GM21619 (cell line): ENCODE measurements at regions not wholly inside any gene's neighbourhood (a gene's known extent, or its start where the extent isn't known, plus 50 kb on each side); places are given as distances from the start of the nearest gene placed in this dataset.
"Not testable (repeated sequence)": the region's sequence is repeated elsewhere in the genome, so short reads cannot be mapped to it uniquely, and the experiment has no call there.

Source experiments
- ATAC-seq: cut with Tn5 transposase; IDR thresholded peaks from one replicate; pipeline ENCODE4 v1.9.1; 2021; ENCODE audit not compliant: unreplicated experiment

DNA sequence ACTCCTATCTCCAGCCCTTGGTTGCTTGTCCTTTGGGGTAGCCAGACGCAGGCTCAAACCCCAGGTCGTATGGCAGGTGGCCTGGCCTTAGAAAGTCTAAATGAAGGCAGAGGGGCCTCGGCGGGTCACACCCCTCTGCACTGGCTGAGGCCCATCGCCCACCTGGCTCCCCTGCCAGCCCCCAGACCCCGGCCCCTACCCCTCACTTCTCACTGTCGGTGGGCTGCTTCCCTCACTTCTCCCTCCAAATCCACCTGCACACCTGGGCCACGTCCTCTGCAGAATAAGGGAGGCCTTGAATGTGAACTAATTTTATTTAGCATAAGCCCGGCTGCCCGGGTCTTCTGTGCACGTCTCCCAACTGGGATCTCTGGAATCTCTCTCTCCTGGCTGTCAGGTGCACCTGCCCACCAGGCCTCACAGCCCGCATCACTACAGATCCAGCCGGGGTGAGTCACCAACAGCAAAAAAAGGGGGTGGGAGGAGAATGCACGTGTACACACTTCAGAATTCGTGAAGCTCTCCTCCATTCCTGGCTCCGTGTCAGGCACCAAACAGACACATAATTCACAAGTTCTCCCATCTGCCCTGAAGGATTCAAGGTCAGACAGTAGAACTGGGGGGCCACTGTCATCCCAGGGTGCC is 107.5 kb upstream of the SIM2 start:
- no peak for ATAC-seq

GRCh38 chr21:36596174-36596573 is 102.7 kb upstream of the SIM2 start:
- no peak for ATAC-seq

DNA sequence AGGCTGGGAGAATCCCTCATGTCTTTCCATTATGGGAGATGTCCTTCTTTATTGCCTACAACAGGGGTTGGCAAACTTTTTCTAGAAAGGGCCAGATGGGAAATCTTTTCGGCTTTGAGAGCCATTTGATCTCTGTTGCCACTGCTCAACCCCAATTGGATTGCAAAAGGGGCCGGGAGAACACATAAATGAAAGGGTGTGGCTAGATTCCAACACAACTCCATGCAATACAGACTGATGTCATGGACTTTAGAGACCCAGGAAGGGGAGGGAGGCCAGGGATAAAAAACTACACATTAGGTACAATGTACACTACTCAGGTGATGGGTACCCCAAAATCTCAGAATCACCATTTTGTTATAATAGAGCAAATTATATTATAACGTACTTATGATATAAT is 97.6 kb upstream of the SIM2 start:
- no peak for ATAC-seq

GRCh38 chr21:36602735-36603134 is 96.2 kb upstream of the SIM2 start:
- ATAC-seq: no peak

DNA sequence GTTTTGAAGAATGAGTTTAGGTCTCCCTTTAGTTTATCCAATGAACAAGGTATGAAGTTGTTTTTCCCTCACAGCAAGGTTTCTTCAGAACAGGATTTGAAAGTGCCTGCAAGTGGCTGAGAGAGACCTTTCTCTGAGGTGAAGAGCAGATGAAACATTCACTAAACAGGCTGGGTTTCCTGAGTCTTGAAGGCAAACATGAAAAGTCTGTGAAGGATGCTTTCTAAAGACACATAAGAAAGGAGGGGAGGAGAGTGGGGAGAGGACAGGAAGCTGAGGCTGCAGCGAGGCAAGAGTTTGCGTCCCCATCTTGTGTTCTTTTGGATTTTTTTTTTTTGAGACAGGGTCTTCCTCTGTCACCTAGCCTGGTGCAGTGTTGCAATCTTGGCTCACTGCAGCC is 95.7 kb upstream of the SIM2 start:
- no peak for ATAC-seq

GRCh38 chr21:36605426-36605825 is 93.5 kb upstream of the SIM2 start:
- ATAC-seq: no peak

DNA sequence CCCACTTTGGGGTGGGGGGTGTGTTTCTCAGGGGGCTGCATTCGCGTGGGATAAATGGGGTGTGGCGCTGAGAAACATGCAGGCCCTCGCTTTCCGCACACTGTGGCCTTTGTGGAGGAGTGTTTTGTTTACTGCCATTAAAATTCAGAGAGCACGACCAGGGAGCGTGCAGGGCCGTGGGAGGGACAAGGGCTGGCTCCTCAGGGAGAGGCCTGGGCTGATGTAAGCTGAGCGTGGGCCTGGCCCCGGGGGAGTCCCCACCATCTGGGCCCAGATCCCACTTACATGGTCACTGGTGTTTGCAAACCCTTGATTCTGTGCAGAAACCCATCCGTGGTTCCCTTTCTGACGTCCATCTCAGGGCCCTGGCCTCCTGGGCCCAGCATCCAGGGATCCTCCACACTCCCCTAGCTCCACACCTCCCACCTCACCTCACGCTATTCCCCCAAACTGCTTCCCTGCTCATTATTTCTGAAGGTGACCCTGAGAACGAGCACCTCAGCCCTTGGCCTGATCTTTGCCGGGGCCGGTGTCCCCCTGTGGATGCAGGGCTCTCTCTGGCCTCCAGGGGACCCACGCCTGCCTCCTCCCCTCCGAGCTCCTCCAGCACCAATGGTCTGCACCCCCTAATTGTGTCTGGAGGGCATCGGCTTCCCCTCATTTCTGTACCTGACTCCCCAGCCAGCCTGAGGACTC is 92.5 kb upstream of the SIM2 start:
- ATAC-seq: no peak

GRCh38 chr21:36606983-36607325 is 92.0 kb upstream of the SIM2 start:
- ATAC-seq: no peak

GRCh38 chr21:36608041-36608896 is 90.6 kb upstream of the SIM2 start:
- no peak for ATAC-seq

- no peak for ATAC-seq
Observed at GRCh38 chr21:36608897-36609225, 90.1 kb upstream of the SIM2 start.

- ATAC-seq: no peak
Observed at GRCh38 chr21:36609654-36610053, 89.3 kb upstream of the SIM2 start.

- no peak for ATAC-seq
Observed at GRCh38 chr21:36610201-36610600, 88.7 kb upstream of the SIM2 start.

DNA sequence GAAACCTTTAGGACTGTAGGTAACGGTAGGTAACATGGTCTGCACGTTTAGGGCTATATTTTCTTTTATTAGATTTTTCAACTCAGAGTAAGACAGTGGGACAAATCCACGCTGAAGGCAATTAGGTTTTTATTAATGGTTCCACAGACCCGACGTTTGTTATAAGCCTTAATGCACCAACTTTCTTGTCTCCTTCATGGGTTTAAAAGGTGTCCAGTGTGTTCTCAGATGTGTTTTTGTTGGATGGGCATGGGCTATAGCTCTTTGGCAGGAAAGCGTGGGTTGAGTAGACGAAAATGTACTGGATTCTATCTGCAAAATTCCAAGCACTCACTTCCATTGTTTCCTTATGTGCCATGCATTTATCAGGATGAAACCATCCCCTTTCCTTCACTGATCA is 88.0 kb upstream of the SIM2 start:
- no peak for ATAC-seq

DNA sequence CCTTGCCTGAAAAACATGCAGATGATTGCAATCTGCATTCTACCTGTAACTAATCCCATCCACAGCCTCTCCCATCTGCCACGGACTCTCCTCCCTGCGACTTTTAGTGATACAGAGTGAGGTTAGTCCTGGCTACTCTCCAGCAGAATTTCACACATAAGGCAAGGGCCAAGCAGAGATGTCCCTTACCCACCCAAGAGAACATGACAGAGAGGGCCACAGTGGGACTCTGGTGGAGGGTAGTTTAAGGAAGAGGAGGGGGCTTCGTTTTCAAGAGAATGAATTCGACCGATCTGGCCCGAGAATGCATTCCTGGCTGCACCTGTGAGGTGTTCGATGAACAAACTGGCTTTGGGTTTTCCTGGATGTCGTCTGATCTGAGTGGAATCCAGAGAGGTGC is 87.5 kb upstream of the SIM2 start:
- no peak for ATAC-seq

GRCh38 chr21:36613059-36613458 is 85.9 kb upstream of the SIM2 start:
- ATAC-seq: no peak

DNA sequence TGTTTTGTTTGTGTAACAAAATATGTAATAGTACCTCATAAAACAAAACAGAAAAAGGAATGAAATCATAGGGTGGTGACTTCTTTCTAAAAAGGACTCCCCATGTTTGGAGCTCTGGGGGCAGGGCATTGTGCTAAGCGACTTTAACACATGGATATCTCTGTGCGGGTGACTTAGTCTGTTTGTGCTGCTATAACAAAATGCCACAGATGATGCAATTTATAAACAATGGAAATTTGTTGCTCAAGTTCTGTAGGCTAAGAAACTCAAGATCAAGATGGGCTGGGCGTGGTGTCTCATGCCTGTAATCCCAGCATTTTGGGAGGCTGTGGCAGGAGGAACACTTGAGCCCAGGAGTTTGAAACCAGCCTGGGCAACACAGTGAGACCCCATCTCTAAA is 85.4 kb upstream of the SIM2 start:
- ATAC-seq: no peak

DNA sequence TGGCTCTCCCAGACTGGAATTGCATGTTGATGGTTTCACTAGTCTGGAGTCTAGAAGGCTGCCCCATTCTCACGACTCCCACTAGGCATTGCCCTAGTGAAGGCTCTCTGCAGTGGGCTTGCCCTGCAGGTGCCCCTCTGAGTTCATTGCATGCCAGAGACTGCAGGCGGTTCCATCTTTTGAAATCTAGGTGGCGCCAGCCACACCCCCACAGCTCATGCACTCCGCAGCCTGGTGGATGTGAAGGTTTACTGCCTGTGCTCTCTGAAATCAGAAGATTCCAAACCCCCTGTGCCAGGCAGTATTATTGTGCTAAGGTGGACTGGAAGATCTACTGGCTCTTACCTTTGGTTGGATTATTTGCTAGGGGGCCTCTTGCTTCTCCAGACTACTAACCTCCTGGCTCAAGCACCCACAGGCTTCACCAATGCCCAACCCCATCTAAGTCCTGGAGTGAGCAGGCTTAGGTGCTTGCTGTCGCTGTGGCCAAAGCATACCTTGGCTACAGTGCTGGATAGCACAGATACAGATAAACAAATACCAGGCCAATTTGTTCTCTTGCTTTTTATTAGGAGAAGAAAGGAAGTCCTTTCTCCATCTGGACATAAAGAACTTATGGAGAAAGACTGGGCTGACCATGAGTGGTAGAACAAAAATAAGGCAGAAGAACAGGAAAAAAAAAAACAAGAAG is 83.5 kb upstream of the SIM2 start:
- ATAC-seq: no peak

DNA sequence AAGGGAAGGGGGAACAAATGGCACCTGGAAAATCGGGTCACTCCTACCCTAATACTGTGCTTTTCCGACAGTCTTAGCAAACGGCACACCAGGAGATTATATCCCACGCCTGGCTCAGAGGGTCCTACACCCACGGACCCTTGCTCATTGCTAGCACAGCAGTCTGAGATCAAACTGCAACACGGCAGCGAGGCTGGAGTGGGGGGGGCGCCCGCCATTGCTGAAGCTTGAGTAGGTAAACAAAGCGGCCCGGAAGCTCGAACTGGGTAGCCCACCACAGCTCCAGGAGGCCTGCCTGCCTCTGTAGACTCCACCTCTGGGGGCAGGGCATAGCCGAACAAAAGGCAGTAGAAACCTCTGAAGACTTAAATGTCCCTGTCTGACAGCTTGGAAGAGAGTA is 82.1 kb upstream of the SIM2 start:
- ATAC-seq: not testable (repeated sequence)

GRCh38 chr21:36621794-36622193 is 77.1 kb upstream of the SIM2 start:
- ATAC-seq: not testable (repeated sequence)

- no peak for ATAC-seq
Observed at GRCh38 chr21:36624105-36624504, 74.8 kb upstream of the SIM2 start.

DNA sequence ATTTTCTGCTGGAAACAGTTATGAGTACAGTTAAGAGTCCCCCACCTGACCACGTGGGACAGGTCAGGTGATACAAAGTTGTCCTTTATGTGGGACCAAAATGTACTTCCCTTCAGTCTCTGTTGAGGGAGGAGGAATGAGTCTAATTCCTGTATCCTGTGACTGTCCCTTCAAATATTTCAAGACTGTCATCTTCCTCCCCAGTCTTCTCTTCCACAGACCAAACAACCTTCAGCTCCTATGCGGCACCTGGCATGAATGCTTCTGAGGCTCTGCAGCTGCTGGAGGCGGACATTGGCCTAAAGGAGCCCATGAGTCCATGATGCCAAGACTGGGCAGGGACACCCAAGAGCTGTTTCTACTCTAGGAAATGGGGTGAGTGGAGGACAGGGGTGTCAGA is 72.1 kb upstream of the SIM2 start:
- no peak for ATAC-seq

DNA sequence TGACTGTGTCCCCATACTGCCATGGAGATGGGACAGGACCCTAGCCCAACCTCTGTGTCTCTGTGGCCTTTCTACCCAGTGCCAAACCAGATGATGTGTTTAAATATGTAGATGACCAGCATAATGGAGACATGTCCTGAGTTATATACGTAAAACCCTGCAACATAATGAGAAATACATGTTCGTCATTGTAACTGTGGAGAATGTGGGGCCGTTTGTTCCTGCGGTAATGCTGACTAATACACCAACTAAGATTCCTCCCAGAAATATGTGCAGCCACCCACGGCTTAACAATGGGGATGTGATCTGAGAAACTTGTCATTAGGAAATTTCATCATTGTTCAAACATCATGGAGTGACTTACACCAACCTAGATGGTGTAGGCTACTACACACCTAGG is 71.7 kb upstream of the SIM2 start:
- ATAC-seq: no peak
